GM21737 (cell line): ENCODE measurements at regions not wholly inside any gene's neighbourhood (a gene's known extent, or its start where the extent isn't known, plus 50 kb on each side); places are given as distances from the start of the nearest gene placed in this dataset.
"Not testable (repeated sequence)": the region's sequence is repeated elsewhere in the genome, so short reads cannot be mapped to it uniquely, and the experiment has no call there.

Experiments used
- ATAC-seq: cut with Tn5 transposase; IDR thresholded peaks from one replicate; pipeline ENCODE4 v1.9.1; 2021; ENCODE audit warnings: mild to moderate bottlenecking, moderate library complexity; ENCODE audit not compliant: unreplicated experiment

DNA sequence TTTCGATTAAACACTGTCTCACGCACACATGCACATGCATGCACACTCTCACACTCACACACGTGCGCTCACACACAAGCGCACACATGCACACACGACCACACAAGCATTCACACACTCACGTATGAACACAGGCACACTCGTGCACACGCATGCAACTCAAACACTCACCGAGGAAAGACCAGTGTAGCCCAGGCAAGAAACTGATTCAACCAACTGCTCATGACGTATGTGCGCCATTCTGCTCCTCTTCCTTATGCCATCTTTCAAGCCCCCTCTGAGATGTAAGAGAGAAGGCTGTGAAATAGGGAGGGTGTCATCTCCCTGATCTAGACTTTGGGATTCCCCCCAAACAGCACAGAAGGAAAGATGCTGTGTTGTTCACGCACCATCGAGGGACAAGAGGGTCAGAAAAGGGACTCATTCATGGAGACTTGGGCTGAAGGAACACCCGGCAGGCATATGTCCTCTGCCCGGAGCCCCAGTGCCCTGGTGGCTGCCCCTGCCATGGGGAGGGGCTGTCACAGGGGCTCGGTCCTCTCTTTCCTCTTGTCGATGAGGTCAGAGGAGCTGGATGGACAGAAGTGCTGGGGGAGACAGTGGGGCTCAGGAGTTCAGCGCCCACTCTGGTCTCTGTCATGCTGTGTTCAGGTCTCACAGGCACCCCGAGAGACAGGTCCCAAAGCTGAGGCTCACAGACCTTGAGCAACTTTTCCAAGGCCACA, 130.1 kb upstream of the SHH start:
- ATAC-seq, result no peak

DNA sequence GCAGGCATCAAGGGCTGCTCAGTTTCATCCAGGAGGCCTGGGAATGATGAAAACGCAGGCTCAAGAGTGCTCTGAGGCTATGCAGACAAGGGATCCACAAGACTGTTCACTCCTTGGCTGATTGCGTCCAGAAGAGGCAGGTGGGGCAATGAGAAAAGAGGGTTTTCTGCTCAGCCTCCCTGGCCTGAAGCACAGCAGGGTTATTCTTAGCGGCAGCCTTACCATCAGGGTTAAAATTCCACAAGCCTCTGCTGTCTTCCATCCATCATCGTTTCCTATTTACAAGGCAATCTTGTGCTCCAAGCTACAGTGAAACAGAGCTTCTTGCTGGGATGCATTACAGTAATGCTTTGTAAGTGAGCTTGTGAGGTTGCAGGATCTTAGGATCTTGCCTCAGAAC, 129.4 kb upstream of the SHH start:
- ATAC-seq, result no peak

DNA sequence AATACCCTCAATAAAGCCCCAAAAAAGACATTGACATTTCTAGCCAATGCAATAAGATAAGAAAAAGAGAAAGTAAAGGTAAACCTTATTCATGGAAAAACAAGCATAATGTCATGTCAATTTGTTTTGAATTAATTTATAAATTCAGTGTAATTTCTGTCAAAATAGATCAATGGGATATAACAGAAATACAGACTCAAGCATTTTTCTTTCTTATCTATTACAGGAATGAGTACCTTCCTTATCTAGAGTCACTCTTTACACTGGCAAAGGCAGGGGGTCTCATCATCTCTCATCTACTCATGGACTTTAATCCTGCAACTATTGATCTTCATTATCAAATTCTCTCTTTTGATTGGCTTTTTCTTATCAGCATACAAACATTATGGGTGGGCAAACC, 127.1 kb upstream of the SHH start:
- no peak for ATAC-seq

DNA sequence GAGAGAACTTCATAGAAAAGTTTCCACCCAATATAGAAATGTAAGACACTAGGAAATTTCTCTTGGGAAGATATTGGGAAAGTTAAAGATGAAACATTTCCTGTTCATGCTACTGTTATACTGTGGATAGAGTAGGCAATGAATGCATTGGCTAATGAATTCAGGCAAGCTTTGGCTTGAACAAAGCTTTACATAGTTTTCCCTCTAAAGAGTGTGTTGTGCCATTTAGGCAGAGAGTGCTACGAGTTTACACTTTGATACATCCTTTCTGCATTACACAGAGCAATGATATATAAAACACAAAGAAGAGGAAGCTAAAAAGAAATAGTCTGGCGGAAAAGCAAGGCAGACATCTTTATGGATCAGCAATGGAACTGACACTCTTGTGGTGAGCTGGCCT, 125.9 kb upstream of the SHH start:
- no peak for ATAC-seq

DNA sequence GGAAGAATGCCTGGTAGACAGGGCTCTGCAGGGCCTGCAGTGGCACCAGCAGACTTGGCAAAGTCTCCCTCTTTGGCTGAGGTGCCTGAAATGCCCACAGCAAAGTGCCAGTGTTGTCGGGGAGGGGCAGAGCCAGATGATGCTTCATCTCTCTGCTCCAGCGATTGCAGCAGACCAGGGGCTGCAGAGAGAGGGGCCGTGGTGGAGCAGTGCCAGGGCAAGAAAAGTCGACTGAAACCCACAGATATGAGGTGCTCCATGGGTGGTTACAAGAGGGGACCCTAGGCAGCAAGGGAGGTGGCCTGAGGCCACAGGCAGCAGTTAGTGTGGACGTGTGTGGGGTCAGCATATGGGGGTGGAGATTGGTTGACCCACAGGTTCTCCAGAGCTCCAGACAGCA, 123.5 kb upstream of the SHH start:
- no peak for ATAC-seq

DNA sequence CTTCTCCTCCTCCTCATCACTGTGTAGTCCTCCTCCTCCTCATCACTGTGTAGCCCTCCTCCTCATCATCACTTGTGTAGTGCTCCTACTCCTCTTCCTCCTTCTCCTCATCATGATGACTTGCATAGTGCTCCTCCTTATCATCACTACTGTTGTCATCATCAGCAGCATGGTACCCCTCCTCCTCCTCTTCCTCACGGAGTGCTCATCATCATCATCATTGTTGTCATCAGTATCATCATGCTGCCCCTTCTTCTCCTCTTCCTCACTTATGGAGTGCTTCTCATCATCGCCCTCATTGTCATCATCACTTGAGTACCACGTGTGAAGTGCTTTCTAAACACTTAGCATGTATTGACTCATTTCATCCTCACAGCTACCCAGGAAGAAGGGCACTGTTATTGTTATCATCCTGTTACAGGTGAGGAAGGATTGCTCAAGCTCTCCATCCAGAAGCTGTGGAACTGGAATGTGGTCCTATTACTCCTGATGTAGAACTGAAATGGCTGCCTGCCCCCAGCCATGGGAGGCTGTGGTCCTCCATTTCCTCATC, 122.8 kb upstream of the SHH start:
- no peak for ATAC-seq

DNA sequence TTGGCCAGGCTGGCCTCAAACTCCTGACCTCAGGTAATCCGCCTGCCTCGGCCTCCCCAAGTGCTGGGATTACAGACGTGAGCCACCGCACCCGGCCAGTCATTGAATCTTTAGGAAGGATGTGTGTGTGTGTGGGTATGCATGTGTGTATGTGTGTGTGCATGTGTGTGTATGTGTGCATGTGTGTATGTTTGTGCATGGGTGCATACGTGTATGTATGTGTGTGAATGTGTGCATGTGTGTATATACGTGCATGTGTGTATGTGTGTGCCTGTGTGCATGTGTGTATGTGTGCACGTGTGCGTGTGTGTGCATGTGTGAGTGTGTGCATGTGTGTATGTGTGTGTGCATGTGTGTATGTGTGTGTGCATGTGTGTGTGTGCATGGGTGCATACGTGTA, 120.1 kb upstream of the SHH start:
- not testable (repeated sequence) for ATAC-seq

DNA sequence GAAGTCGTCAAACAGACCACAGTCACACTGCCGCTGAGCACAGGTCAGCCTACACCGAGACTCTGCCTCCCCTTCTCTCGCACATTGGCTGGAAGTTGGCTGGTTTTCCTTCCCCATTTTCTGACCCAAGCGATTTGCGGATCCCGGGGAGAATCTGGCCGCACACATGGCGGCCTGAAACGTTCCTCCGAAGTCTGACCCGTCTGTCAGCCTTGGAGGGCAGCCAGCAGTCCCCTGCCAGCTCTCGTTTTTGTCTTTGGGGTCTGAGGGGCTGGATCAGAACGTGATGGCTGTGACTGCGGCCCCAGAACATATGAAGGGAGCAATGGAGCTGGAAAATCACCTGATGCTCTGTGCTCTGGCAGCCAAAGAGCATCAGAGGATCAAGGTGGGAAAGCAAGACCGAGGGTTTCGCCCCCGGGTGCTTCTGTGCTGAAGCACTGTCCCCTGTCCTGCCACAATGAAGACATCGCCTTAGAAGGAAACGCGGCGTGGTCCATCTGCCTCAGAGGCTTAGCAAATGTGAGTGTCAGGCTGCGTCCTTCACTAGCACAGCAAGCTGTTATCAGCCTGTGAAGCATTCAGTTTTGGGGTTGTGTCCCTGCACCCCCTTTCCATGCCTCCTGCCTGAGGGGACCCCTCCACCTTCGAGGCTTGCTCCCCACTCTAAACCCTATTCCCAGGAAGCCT, 119.3 kb upstream of the SHH start:
- ATAC-seq, result no peak

DNA sequence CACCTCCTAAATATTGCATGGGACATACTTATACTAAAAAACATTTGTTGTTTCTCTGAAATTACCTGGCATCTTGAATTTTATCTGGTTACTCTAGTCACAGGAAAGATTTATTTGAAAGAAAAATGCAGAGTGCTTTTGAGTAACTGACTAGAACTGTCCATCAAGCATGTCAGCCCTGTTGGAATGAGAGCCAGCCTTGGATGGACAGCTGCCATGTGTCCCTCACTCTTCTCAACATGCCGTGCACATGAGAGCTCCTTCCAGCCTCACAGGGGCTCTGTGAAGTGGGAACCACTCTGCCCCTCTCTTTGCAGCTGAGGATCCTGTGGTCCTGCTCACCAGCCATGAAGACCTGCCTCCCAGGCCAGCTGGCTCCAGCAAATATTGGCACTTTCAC, 118.3 kb upstream of the SHH start:
- ATAC-seq, result no peak

DNA sequence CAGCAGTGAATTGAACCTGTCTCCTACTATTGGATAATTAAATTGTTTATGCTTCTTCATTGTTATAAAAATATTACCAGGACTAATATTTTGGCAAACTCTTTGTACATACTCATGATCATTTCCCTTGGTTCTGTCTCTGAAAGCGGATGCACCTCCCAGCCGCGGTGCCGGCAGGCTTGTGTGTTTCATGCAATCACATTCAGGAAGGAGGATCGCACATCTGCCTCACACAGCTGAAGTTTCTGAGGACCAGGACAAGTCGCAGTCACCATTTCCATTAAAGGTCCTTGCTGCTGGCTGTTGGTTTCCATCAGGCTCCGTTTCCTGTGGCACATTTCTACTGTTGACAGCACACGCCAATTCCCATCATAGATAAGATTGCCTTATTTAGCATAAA, 117.8 kb upstream of the SHH start:
- no peak for ATAC-seq

DNA sequence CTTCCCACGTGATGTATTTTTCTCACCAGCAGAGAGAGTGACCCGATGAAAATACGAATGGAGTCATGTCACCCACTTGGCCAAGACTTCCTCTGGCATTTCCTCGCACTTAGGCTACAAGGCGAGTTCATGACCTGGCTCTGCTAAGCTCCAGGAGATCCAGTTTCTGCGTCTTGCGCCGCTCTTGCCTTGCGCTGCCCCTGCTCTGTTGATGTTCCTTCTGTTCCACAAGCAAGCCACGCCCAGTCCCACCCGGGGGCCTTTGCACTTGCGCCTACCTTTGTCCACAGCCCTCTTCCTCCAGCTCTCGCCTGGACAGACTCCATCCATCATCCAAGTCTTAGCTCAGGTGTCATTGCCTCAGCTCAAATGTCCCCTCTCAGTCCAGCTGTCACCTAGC, 116.3 kb upstream of the SHH start:
- ATAC-seq, result no peak

DNA sequence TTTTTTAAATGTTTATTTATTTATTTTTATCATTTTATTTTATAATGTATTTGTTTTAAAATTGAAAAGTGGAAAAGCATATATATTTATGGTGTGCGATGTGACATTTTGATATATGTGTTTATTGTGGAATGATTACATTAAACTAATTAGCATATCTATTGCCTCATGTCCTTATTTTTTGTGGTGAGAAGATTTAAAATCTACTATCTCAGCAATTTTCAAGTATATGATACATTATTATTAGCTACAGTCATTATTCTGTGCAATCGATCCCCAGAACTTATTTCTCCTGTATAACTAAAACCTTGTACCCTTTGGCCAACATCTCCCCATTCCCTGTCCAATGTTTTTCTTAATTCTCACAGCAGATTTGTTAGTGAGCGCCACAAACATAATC, 115.6 kb upstream of the SHH start:
- no peak for ATAC-seq

DNA sequence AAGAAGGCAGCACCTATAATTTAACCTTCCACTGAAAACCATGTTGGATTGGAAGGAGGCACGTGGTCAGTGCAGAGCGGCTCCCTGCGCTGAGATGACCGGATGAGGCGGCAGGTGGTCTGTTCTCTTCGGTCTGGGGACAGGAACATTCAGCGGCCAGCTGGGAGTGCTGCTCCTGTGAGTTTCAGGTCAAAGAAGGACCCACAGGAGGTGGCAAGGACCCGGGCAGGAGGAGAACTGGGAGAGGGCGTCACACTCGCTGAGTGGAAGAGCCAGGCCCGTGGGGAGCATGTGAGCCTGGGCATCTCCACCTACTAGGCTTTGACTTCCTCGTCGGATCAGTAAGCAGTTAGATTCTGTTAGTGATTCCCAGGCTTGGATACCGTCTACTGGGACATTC, 113.4 kb upstream of the SHH start:
- no peak for ATAC-seq

DNA sequence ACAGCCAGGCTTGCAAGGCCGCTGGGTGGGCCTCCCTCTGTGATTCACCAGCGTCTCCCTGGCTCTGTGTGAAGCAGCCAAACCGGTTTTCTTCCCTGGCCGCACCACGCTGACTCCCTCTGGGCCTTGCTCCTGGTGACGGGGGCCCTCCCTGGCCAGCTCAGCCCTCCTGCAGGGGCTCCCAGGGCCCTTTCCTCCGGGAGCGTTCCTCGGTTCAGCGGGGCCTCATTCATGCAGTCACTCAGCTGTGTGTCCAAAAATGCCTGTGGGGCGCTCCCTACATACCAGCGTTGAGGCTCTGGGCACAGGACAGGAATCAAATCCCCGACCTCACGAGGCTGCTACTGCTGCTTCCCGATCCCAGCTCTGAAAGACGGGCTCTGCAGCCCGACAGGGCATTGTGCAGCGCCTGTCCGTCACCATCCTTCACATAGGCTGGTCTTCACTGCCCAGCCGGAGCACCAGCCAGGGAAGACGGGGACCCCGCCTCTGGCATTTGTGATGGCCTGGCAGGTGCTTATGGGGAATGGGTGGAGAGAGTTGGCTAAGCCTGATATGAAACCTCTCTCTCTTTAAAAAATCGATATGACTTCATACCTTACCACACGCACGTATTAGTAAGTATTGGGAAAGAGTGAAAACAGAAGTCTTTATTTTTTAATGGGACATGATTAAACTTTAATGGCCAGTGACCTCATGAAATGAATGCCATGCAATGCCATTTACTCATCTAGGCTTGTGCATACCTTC, 110.0 kb upstream of the SHH start:
- ATAC-seq, result no peak

DNA sequence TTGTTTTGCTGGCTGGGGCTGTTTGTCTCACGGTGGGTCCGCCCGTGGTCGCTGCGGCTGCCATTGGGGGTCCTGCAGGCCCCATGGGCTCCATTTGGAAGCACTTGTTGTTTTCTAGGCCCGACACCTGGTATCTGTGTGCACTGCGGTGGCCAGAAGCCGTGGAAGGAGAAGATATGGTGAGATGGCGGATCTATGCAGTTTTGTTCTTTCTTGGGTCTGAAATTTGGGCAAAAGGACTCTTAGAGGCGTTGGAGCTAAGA, 109.5 kb upstream of the SHH start:
- no peak for ATAC-seq

DNA sequence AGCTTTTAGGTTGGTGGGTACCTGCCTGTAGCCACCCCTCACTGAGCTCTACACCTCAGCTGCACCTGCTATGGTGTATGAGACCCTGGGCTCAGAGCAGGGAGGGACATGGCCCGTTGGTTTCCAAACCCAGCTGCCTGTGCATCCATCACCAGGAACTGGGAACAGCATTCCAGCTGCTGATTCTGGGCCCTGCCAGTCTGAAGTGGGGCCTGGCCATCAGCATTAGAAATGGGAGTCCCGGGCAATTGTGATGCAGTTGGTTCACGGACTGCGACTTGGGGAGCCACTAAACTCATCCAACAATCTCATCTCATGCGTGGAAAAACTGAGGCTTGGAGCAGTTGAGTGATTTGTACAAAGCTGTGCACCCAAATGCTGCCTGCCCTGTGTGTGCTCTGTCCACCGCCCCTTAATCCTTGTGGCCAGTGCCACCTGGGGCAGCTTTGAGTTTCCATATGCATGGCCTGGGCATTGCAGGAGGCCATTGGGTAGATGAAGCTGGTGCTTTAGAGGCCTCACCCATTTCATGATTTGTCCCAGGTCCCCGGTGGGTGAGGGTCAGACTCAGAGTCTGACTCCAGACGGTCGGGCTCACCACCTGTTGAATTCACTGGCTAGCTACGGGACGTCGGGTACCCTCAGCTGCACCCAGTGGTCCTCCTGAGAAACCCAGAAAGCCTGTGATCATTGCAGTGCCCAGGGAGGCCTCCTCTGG, 109.0 kb upstream of the SHH start:
- no peak for ATAC-seq

DNA sequence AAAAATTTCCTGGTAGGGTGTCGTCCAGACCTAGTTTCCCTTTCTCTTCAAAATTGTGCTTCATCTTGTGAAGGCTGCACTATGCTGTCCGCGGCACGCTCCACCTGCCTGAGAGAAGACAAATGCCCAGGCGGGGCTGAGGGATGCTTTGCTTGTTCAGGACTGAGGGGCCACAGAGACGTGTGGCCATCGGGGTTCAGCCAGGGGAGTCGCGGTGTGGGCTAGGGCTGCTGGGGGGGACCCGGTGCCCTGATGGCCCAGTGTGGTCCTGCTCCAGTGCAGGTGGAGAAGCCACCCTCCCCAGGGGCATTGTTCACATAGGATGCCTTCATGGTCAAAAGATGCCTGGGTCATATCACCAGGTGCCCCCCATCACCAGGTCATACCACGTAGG, 107.8 kb upstream of the SHH start:
- ATAC-seq, result no peak

DNA sequence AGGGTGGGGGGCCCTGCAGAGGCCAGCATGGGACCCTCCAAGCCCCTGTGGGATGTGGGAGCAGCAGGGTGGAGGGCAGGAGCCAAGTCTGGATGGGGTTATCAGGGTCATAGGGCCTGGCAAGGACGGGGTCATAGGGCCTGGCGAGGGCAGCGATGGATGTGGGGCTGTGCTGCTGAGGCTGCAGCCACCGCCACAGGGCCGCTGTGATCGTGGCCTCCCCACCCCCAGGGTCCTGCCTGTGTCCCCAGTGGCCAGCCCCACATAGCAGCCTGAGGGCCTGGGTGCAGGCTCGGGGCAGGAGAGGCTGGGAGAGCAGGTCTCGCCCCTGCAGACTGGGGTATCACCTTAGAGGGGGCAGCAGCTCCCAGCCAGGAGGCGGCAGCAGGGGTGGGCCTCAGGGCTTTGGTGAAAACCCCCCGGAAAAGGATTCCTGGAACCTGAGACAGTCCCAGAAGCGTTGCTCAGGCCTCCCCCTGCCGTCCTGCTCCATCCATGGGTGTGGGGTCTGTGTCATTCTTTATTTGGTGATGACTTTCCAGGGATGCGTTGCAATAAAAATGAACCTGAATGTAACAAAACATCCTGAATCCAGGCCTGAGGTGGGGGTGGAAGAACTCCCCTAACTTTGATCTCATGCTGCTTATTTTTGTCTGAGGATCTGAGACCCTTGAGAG, 107.3 kb upstream of the SHH start:
- ATAC-seq, result no peak

DNA sequence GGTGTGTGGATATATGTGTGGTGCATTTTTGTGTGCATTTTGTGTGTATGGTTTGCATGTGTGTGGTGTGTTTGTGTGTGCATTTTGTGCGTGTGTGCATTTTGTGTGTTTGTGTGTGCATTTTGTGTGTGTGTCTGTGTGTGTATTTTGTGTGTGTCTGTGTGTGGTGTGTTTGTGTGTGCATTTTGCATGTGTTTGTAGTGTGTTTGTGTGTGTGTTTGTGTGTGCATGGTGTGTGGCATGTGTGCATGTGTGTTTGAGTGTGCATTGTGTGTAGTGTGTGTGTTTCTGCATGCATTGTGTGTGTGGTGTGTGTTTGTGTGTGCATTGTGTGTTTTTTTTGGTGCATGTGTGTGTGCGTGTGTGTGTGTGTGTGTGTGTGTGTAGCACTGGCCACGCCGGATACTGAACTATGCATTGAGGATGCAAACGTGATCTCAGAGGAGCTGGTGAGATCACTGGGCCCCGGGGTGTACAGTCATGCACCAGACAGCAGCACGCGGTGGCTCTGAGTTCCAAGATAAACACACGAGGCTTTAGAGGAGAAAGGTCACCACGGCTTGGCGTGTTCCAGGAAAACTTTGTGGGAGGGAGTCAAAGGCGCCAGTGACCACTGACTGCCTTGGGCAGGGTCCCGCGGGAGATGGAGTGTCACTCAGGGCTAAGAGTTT, 106.6 kb upstream of the SHH start:
- ATAC-seq, result no peak

DNA sequence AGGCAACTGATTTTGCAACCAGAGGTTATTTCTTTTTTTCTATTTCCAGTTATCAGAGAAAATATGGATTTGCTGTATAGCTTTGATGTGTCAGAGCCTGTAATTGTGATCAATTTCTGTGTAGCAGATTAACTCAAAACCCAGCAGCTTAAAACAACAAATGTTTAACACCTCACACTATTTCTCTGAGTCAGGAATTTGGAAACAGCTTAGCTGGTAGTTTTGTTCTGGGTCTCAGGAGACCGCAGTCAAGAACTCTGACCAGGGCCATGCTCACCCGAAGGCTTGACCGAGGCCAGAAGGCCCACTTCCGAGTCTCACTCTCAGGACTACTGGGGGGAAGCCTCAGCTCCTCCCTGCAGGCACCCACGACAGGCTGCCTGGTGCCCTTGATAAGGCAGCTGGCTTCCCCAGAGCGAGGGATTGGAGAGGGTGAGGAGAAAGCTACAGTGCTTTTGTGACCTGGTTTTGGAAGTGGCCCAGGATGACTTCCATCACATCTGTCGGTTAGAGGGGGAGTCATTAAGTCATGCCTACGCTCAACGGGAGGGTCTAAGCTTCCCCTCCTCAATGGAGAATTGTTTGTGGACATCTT, 105.7 kb upstream of the SHH start:
- ATAC-seq, result no peak
